PFSK-1 (cell line): ENCODE measurements at regions not wholly inside any gene's neighbourhood (a gene's known extent, or its start where the extent isn't known, plus 50 kb on each side); places are given as distances from the start of the nearest gene placed in this dataset.

Experiments used
- FOXP2 ChIP-seq: optimal IDR thresholded peaks from 2 replicates; pipeline ENCODE3; 2011; ENCODE audit warnings: borderline replicate concordance, control low read depth, inconsistent platforms; ENCODE audit not compliant: insufficient read depth; ENCODE audit errors: extremely low read length, extremely low read depth
- POLR2AphosphoS5 ChIP-seq: IDR thresholded peaks from 2 replicates; pipeline ENCODE4 v1.6.1; 2012; ENCODE audit warnings: low read depth, mild to moderate bottlenecking, control low read depth, low read length, moderate library complexity
- SIN3A ChIP-seq: IDR thresholded peaks from 2 replicates; pipeline ENCODE4 v1.6.1; 2012; ENCODE audit warnings: mild to moderate bottlenecking, low read length, moderate library complexity, borderline replicate concordance; ENCODE audit not compliant: insufficient read depth
- TAF1 ChIP-seq: IDR thresholded peaks from 2 replicates; pipeline ENCODE4 v1.6.1; 2012; ENCODE audit warnings: low read length, control low read depth, borderline replicate concordance; ENCODE audit not compliant: insufficient read depth
- TF ChIP-seq, protein P1 (sequence below), 2 experiments: IDR thresholded peaks; 2 replicates each; pipeline versions ENCODE4 v1.6.1 to v1.8.0; 2011 to 2012; ENCODE audit warnings: low read depth in 2 of 2, low read length in 2 of 2, control low read depth in 1 of 2, inconsistent platforms in 1 of 2, mild to moderate bottlenecking in 1 of 2, moderate library complexity in 1 of 2; ENCODE audit not compliant: insufficient read depth in 1 of 2

DNA sequence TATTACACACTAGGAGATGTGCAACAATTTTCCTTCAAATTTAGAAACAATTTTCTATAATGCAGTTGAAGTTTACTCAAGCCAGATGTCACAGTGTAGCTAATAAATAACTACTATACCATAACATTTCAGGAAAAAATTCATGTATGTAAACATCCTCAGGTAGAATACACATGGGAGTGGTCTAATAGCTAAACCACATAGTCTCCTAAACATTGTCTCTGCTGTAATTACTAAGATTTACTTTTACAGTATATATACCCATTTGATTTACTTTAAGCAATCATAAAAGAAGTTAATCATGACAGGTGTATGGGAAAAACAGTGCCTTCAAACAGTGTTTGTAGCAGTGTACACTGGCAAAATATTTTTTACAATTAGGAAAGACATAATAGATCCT, 110.1 kb upstream of the GRM7 start:
- TF ChIP-seq SIN3A: no peak
- TF ChIP-seq, protein P1, sequence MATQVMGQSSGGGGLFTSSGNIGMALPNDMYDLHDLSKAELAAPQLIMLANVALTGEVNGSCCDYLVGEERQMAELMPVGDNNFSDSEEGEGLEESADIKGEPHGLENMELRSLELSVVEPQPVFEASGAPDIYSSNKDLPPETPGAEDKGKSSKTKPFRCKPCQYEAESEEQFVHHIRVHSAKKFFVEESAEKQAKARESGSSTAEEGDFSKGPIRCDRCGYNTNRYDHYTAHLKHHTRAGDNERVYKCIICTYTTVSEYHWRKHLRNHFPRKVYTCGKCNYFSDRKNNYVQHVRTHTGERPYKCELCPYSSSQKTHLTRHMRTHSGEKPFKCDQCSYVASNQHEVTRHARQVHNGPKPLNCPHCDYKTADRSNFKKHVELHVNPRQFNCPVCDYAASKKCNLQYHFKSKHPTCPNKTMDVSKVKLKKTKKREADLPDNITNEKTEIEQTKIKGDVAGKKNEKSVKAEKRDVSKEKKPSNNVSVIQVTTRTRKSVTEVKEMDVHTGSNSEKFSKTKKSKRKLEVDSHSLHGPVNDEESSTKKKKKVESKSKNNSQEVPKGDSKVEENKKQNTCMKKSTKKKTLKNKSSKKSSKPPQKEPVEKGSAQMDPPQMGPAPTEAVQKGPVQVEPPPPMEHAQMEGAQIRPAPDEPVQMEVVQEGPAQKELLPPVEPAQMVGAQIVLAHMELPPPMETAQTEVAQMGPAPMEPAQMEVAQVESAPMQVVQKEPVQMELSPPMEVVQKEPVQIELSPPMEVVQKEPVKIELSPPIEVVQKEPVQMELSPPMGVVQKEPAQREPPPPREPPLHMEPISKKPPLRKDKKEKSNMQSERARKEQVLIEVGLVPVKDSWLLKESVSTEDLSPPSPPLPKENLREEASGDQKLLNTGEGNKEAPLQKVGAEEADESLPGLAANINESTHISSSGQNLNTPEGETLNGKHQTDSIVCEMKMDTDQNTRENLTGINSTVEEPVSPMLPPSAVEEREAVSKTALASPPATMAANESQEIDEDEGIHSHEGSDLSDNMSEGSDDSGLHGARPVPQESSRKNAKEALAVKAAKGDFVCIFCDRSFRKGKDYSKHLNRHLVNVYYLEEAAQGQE (IDR thresholded peaks at IDR 0.05; ENCODE audit: insufficient read depth in 1 of 2, low read depth in 2 of 2, low read length in 2 of 2): no peak
- TF ChIP-seq TAF1: no peak
- no peak for TF ChIP-seq POLR2AphosphoS5
- no peak for TF ChIP-seq FOXP2

DNA sequence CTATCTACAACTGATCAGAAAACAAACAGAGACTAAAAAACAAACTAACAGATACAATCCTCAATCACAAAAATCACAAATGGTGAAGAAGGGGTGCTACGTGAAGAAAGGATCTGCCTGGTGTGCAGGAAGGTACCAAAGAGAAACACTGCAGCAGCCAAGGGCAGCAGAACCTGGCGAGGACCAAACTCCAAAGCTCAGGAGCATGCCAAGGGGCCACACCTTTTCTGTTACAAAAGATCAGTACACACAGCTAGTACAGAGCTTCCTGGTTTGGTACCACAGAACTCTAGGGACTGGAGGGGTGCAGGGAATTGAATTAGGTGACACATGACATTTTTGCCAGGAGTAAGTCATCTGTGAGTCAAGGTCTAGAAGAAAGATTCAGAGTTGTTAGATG, 107.4 kb upstream of the GRM7 start:
- TF ChIP-seq FOXP2 (no peak), SIN3A (no peak), POLR2AphosphoS5 (no peak), TAF1 (no peak)
- TF ChIP-seq, protein P1 (IDR thresholded peaks at IDR 0.05; ENCODE audit: insufficient read depth in 1 of 2, low read depth in 2 of 2, low read length in 2 of 2): no peak

- no peak for TF ChIP-seq POLR2AphosphoS5
- TF ChIP-seq FOXP2: no peak
These were observed 90.6 kb upstream of the GRM7 start for GRCh38 chr3:6770397-6770690.

GRCh38 chr3:6771171-6771570, 89.7 kb upstream of the GRM7 start:
- TF ChIP-seq SIN3A (no peak), POLR2AphosphoS5 (no peak), FOXP2 (no peak), TAF1 (no peak)
- TF ChIP-seq, protein P1 (IDR thresholded peaks at IDR 0.05; ENCODE audit: insufficient read depth in 1 of 2, low read depth in 2 of 2, low read length in 2 of 2): no peak

DNA sequence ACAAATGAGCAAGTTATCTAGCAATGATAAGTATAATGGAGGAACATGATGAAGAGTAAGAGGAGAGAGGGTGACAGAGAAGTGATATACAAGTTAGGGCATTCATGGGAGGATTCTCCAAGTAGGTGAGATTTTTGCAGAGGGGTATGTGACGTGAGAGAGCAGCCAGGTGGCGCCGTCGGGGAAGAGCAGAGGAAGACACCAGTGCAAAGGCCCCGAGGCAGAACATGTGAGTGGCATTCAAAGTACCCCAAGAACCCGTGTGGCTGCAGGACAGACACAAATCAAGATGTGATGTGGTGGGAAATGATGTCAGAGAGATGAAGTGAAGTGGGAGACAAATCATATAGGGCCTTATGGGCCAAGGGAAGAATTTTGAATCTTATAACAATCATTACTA, 81.8 kb upstream of the GRM7 start:
- no peak for TF ChIP-seq TAF1
- TF ChIP-seq FOXP2: no peak
- TF ChIP-seq, protein P1 (IDR thresholded peaks at IDR 0.05; ENCODE audit: insufficient read depth in 1 of 2, low read depth in 2 of 2, low read length in 2 of 2): no peak
- no peak for TF ChIP-seq POLR2AphosphoS5
- no peak for TF ChIP-seq SIN3A
